Right lobe of liver (tissue), 4 donors: ENCODE measurements at regions not wholly inside any gene's neighbourhood (a gene's known extent, or its start where the extent isn't known, plus 50 kb on each side); places are given as distances from the start of the nearest gene placed in this dataset.

Source experiments
- CTCF ChIP-seq, 4 donors: fragments of 200-600 bp in 3 of 4; fragments of 450-650 bp in 1 of 4; IDR thresholded peaks; one replicate each; pipeline versions ENCODE4 v1.5.1 to v1.8.0; 2016 to 2022; ENCODE audit warnings: antibody characterized with exemption in 4 of 4, mild to moderate bottlenecking in 2 of 4
- POLR2A ChIP-seq: fragments of 450-650 bp; IDR thresholded peaks from one replicate; pipeline ENCODE4 v1.6.1; 2017; ENCODE audit warnings: antibody characterized with exemption, mild to moderate bottlenecking
- donor health status: DM: no; HTN: no; CAD: no.
- donor health status: DM: no; HTN: no; CAD: no.
- donor health status: DM: no; HTN: yes; CAD: no.

GRCh38 chr12:80041071-80041470, 58.3 kb upstream of the OTOGL start:
- TF ChIP-seq CTCF (IDR thresholded peaks at IDR 0.05) (no peak), POLR2A (no peak)
